Karpas-422 (cell line): ENCODE measurements at regions not wholly inside any gene's neighbourhood (a gene's known extent, or its start where the extent isn't known, plus 50 kb on each side); places are given as distances from the start of the nearest gene placed in this dataset.
"Not testable (repeated sequence)": the region's sequence is repeated elsewhere in the genome, so short reads cannot be mapped to it uniquely, and the experiment has no call there.

Experiments
- DNase-seq: peaks from one replicate; pipeline ENCODE4 v3.0.0-alpha.2; 2015
- H2AFZ ChIP-seq: fragments of 200-600 bp; sonication (generic); 2 replicates; pipeline ENCODE4 v1.6.1; 2014; ENCODE audit warnings: antibody characterized with exemption, low read length, mixed read lengths
- H3K27ac ChIP-seq: fragments of 200-600 bp; sonication (generic); 2 replicates; pipeline ENCODE4 v1.5.1; 2014; ENCODE audit warnings: mild to moderate bottlenecking, low read length, moderate library complexity
- H3K27me3 ChIP-seq: fragments of 200-600 bp; sonication (generic); 2 replicates; pipeline ENCODE4 v1.6.1; 2014; ENCODE audit warnings: low read length, mixed read lengths
- H3K36me3 ChIP-seq: fragments of 200-600 bp; sonication (generic); 2 replicates; pipeline ENCODE4 v1.6.1; 2014; ENCODE audit warnings: low read length, mixed read lengths; ENCODE audit not compliant: insufficient read depth
- H3K4me1 ChIP-seq: fragments of 200-600 bp; sonication (generic); 2 replicates; pipeline ENCODE4 v1.6.1; 2014; ENCODE audit warnings: mild to moderate bottlenecking, low read length, mixed read lengths
- H3K4me2 ChIP-seq: fragments of 200-600 bp; sonication (generic); 2 replicates; pipeline ENCODE4 v1.6.1; 2014; ENCODE audit warnings: low read length, low read depth, mild to moderate bottlenecking; ENCODE audit not compliant: poor library complexity, severe bottlenecking
- H3K4me3 ChIP-seq: fragments of 200-600 bp; sonication (generic); 2 replicates; pipeline ENCODE4 v1.5.1; 2014; ENCODE audit warnings: mild to moderate bottlenecking, antibody characterized with exemption, low read length, mixed read lengths
- H3K79me2 ChIP-seq: fragments of 200-600 bp; sonication (generic); 2 replicates; pipeline ENCODE4 v1.6.1; 2014; ENCODE audit warnings: mild to moderate bottlenecking, low read length, mixed read lengths
- H3K9ac ChIP-seq: fragments of 200-600 bp; sonication (generic); 2 replicates; pipeline ENCODE4 v1.6.0; 2014; ENCODE audit warnings: low read length
- H3K9me2 ChIP-seq: fragments of 200-600 bp; sonication (generic), shearing (Covaris generic); replicated peaks from 2 replicates; pipeline ENCODE4 v1.6.0; 2014; ENCODE audit warnings: mild to moderate bottlenecking, low read length, moderate library complexity; ENCODE audit not compliant: insufficient read depth
- H3K9me3 ChIP-seq: fragments of 300-700, 200-600 bp; sonication (generic); 2 replicates; pipeline ENCODE4 v1.6.1; 2014; ENCODE audit warnings: low read length, mixed read lengths
- H4K20me1 ChIP-seq: fragments of 200-600 bp; sonication (generic); 2 replicates; pipeline ENCODE4 v1.6.1; 2014; ENCODE audit warnings: mild to moderate bottlenecking, antibody characterized with exemption, low read length, low read depth; ENCODE audit not compliant: insufficient read depth

DNA sequence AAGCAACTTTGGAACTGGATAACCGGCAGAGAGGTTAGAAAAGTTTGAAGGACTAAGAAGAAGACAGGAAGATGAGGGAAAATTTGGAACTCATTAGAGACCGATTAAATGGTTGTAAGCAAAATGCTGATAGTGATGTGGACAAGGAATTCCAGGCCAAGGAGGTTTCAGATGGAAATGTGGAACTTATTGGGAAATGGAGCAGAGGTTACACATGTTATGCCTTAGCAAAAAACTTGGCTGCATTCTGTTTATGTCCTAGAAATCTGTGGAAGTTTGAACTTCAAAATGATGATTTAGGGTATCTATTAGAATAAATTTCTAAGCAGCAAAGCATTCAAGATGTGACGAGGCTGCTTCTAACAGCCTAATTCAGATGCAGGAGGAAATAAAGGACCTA is 675.1 kb upstream of the SYT4 start:
- Histone ChIP-seq H3K9me3 (no peaks in the 10 kb centered on the region), H3K27ac (no peak overlapping the region), H3K27me3 (no peaks in the 10 kb centered on the region), H3K36me3 (no peaks in the 10 kb centered on the region), H3K9me2 (no peaks in the 10 kb centered on the region), H3K79me2 (no peaks in the 10 kb centered on the region), H2AFZ (no peak overlapping the region), H3K4me2 (no peak overlapping the region), H4K20me1 (no peaks in the 10 kb centered on the region), H3K4me3 (no peak overlapping the region), H3K9ac (no peak overlapping the region), H3K4me1 (no peaks in the 10 kb centered on the region)
- DNase-seq: no peak

DNA sequence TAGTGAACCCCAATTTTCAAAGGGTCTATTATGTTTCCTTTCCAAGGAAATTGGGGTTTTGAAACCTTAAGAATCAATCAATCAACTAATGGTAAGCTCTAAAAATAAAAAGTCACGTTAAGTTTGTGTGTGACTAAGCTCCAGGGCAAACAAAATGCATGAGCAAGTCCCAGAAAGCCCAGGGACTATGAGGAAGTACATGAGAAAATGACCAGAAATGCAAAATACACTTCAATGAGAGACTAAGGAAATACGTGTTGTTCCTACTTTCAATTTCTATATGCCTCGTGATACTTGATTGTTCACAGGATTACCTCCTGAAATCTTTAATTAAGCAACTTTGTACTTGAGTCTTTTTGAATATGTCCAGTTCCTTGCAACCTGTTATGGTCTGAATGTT is 684.4 kb upstream of the SYT4 start:
- Histone ChIP-seq H3K9ac (no peak overlapping the region), H3K27ac (no peak overlapping the region), H3K4me2 (no peak overlapping the region), H3K9me2 (no peaks in the 10 kb centered on the region; the same call in 1 of the 2 replicates), H3K79me2 (no peaks in the 10 kb centered on the region), H3K27me3 (no peaks in the 10 kb centered on the region), H3K4me1 (no peaks in the 10 kb centered on the region), H3K9me3 (no peaks in the 10 kb centered on the region; the same call in 1 of the 2 replicates), H2AFZ (no peak overlapping the region), H4K20me1 (no peaks in the 10 kb centered on the region), H3K4me3 (no peak overlapping the region), H3K36me3 (no peaks in the 10 kb centered on the region)
- DNase-seq: no peak

DNA sequence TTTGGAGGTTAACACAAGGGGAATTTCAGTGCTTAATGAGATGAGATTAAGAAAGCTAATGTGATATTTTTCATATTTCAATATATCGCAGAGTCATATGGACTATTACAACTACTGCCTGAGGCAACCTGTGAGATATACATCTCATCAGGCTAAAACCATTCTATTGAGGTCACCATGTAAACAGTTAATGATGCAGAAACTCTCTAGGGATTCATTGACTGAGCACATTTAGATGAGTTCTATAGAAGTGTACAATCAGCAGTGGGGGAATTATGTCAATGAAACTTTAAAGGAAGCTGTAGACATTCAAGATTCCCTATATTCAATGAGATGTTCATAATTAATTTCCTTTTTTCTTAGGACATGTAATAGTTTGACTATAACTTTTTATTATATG is 687.4 kb upstream of the SYT4 start:
- Histone ChIP-seq H2AFZ (no peak overlapping the region), H3K9ac (no peak overlapping the region), H3K27ac (no peak overlapping the region), H3K4me3 (no peak overlapping the region), H4K20me1 (no peaks in the 10 kb centered on the region), H3K4me2 (no peak overlapping the region), H3K4me1 (no peaks in the 10 kb centered on the region), H3K9me2 (no peaks in the 10 kb centered on the region; the same call in 1 of the 2 replicates), H3K79me2 (no peaks in the 10 kb centered on the region), H3K27me3 (no peaks in the 10 kb centered on the region), H3K36me3 (no peaks in the 10 kb centered on the region), H3K9me3 (no peaks in the 10 kb centered on the region; the same call in 1 of the 2 replicates)
- no peak for DNase-seq

DNA sequence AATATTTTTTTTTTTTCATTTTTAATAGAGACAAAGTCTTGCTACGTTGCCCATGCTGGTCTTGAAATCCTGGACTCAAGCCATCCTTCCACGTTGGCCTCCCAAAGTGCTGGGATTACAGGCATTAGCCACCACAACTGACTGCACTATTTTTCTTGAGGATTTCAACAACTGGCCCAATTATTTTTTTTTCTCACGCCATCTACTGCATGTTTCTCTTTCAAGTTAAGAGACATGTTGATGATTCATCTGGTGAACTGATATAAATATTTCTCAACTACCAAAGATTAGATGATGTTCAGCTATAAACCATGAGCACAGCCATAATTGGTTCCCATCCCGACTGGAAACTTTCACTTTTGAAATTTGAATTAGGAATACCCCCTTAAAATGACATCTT is 688.4 kb upstream of the SYT4 start:
- Histone ChIP-seq H3K4me1 (no peaks in the 10 kb centered on the region), H3K9me3 (no peaks in the 10 kb centered on the region; the same call in 1 of the 2 replicates), H3K9me2 (no peaks in the 10 kb centered on the region; the same call in 1 of the 2 replicates), H3K4me3 (no peak overlapping the region), H3K36me3 (no peaks in the 10 kb centered on the region), H3K4me2 (no peak overlapping the region), H4K20me1 (no peaks in the 10 kb centered on the region), H3K79me2 (no peaks in the 10 kb centered on the region), H2AFZ (no peak overlapping the region), H3K27me3 (no peaks in the 10 kb centered on the region), H3K9ac (no peak overlapping the region), H3K27ac (no peak overlapping the region)
- DNase-seq: no peak

DNA sequence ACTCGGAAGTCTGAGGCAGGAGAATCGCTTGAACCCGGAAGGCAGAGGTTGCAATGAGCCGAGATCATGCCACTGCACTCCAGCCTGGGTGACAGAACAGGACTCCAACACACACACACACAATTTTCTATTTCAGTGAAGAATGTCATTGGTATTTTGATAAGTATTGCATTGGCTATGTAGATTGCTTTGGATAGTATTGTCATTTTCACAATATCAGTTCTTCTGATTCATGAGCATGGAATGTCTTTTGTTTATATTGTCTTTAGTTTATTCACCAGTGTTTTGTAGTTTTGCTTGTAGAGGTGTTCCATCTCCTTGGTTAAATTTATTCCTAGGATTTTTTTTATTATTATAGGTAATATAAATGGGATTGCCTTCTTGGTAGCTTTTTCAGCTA is 693.4 kb upstream of the SYT4 start:
- Histone ChIP-seq H3K9ac (no peak overlapping the region), H3K4me2 (no peak overlapping the region), H3K4me1 (no peaks in the 10 kb centered on the region), H4K20me1 (no peaks in the 10 kb centered on the region), H3K4me3 (no peak overlapping the region), H3K9me3 (peaks cover 5% of the 10 kb centered on the region; the same call in 1 of the 2 replicates), H3K9me2 (no peaks in the 10 kb centered on the region), H2AFZ (no peak overlapping the region), H3K36me3 (no peaks in the 10 kb centered on the region), H3K27ac (no peak overlapping the region), H3K27me3 (no peaks in the 10 kb centered on the region), H3K79me2 (no peaks in the 10 kb centered on the region)
- DNase-seq: no peak

DNA sequence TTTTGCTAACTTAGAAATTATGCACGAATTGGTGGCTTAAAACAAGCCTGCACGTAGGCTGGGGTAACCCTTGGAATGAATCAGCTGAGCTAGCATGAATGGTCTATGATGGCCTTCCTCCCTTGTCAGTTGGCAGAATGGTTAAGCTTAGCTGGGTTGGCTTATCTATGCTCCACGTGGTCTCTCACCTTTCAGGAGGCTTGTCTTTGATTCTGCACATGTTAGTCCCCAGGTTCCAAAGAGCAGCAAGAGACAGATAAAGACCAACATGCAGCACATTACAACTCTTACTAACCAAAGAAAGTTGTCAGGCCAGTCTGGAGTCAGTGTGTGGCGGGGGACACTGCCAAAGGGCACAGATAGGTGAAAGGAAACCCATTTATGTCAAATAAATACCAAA is 700.9 kb upstream of the SYT4 start:
- no peaks in the 10 kb centered on the region for H3K27me3 ChIP-seq
- no peaks in the 10 kb centered on the region for H3K4me1 ChIP-seq
- no peak overlapping the region for H3K4me3 ChIP-seq
- no peak overlapping the region for H3K4me2 ChIP-seq
- peaks cover 12% of the 10 kb centered on the region for H3K9me3 ChIP-seq
- H3K27ac ChIP-seq: no peak overlapping the region
- no peak overlapping the region for H3K9ac ChIP-seq
- H3K9me2 ChIP-seq: no peaks in the 10 kb centered on the region
- no peaks in the 10 kb centered on the region for H3K79me2 ChIP-seq
- no peaks in the 10 kb centered on the region for H4K20me1 ChIP-seq
- no peaks in the 10 kb centered on the region for H3K36me3 ChIP-seq
- no peak for DNase-seq
- no peak overlapping the region for H2AFZ ChIP-seq

DNA sequence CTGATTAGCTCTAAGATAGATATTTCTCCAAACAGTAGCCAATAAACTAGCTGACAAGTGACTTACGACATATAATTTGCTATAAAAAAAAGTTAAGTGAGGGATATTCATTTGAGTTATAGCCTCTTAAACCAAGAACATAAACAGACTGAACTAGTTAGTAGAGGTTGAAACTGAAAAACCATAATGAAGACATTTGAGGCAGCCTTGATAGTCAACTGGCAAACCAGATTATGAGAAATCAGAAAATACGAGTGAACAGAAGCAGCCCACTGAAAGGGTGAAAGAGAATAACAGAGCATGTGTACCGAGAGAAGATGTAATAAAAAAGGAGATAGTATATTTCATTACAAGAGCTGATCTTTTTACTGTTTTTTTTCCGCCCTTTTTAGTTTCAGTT is 698.1 kb upstream of the SETBP1 start:
- no peaks in the 10 kb centered on the region for H3K9me2 ChIP-seq
- H2AFZ ChIP-seq: no peak overlapping the region
- no peak overlapping the region for H3K4me2 ChIP-seq
- H3K36me3 ChIP-seq: no peaks in the 10 kb centered on the region
- no peak overlapping the region for H3K9ac ChIP-seq
- H3K27me3 ChIP-seq: no peaks in the 10 kb centered on the region
- no peak overlapping the region for H3K27ac ChIP-seq
- H3K4me3 ChIP-seq: no peak overlapping the region
- no peak for DNase-seq
- H4K20me1 ChIP-seq: no peaks in the 10 kb centered on the region
- no peaks in the 10 kb centered on the region for H3K79me2 ChIP-seq
- peaks cover 9% of the 10 kb centered on the region for H3K9me3 ChIP-seq
- no peaks in the 10 kb centered on the region for H3K4me1 ChIP-seq

DNA sequence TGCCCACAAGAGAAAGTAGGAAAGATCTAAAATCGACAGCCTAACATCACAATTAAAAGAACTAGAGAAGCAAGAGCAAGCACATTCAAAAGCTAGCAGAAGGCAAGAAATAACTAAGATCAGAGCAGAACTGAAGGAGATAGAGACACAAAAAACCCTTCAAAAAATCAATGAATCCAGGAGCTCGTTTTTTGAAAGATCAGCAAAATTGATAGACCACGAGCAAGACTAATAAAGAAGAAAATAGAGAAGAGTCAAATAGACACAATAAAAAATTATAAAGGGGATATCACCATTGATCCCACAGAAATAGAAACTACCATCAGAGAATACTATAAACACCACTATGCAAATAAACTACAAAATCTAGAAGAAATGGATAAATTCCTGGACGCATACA is 693.6 kb upstream of the SETBP1 start:
- H3K9me3 ChIP-seq: peaks cover 14% of the 10 kb centered on the region
- H3K27me3 ChIP-seq, H3K9ac ChIP-seq, H3K4me3 ChIP-seq, H3K4me1 ChIP-seq, DNase-seq, H3K27ac ChIP-seq, H2AFZ ChIP-seq, H3K36me3 ChIP-seq, H3K9me2 ChIP-seq, H4K20me1 ChIP-seq, H3K79me2 ChIP-seq, H3K4me2 ChIP-seq: not testable (repeated sequence)

DNA sequence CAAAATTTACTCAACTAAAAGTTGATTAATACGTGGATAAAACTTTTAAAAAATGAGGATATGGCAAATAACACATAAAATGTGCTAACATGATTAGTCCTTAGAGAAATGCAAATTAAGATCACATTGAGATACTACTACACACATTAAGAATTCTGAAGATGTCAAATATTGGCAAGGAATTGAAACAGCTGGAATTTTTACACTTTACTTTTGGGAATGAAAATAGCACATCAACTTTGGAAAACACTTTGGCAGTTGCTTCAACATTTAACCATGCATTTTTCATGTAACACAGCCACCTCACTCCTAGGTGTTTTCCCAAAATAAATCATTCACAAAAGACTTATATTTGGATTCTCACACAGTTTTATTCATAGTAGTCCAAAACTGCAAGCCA is 687.9 kb upstream of the SETBP1 start:
- no peak overlapping the region for H3K9ac ChIP-seq
- no peak overlapping the region for H3K27ac ChIP-seq
- H3K9me2 ChIP-seq: no peaks in the 10 kb centered on the region
- no peak for DNase-seq
- H3K79me2 ChIP-seq: no peaks in the 10 kb centered on the region
- no peaks in the 10 kb centered on the region for H3K36me3 ChIP-seq
- no peaks in the 10 kb centered on the region for H3K4me1 ChIP-seq
- no peaks in the 10 kb centered on the region for H4K20me1 ChIP-seq
- H3K4me2 ChIP-seq: no peak overlapping the region
- H3K27me3 ChIP-seq: no peaks in the 10 kb centered on the region
- H3K4me3 ChIP-seq: no peak overlapping the region
- H2AFZ ChIP-seq: no peak overlapping the region
- H3K9me3 ChIP-seq: peaks cover 15% of the 10 kb centered on the region
